A673 (cell line): ENCODE measurements at regions not wholly inside any gene's neighbourhood (a gene's known extent, or its start where the extent isn't known, plus 50 kb on each side); places are given as distances from the start of the nearest gene placed in this dataset.
A peak's percentile ranks its signal among the peaks of the same experiment; 100 is the strongest.
"Not testable (repeated sequence)": the region's sequence is repeated elsewhere in the genome, so short reads cannot be mapped to it uniquely, and the experiment has no call there.

Experiments
- BruUV-seq: library from RNA; stranded (reverse); fragments of 400-500 nt; replicated peaks from 2 replicates; lab custom pipeline; 2021; lab: Mats Ljungman, UMichigan
- CTCF ChIA-PET: fragments of 300-600 bp; sonication (Branson Sonifier 250); formaldehyde crosslinking; loops from one replicate; lab custom pipeline; 2022; ENCODE audit warnings: antibody characterized with exemption; lab: Charles Lee
- POLR2A ChIA-PET: fragments of 300-600 bp; sonication (Branson Sonifier 250); formaldehyde crosslinking; loops from one replicate; lab custom pipeline; 2022; ENCODE audit warnings: antibody characterized with exemption; ENCODE audit not compliant: low non-redundant PET; lab: Charles Lee
- DNase-seq: peaks from one replicate; pipeline ENCODE4 v3.0.0-alpha.2; 2015; ENCODE audit warnings: low spot score
- H3K27ac ChIP-seq: fragments of 200-600 bp; sonication (generic); 2 replicates; pipeline ENCODE4 v1.5.1; 2016; ENCODE audit warnings: mixed run types, low read depth, mild to moderate bottlenecking, mixed read lengths, antibody characterized with exemption, low read length; ENCODE audit not compliant: poor library complexity, severe bottlenecking
- H3K27me3 ChIP-seq: fragments of 200-600 bp; sonication (generic); replicated peaks from 2 replicates; pipeline ENCODE4 v1.6.1; 2017; ENCODE audit warnings: mixed run types, low read depth, mild to moderate bottlenecking, mixed read lengths, antibody characterized with exemption, low read length; ENCODE audit not compliant: insufficient read depth, poor library complexity
- H3K36me3 ChIP-seq: fragments of 200-600 bp; sonication (generic); 2 replicates; pipeline ENCODE4 v1.6.1; 2016; ENCODE audit warnings: mixed run types, mild to moderate bottlenecking, mixed read lengths, antibody characterized with exemption, low read length; ENCODE audit not compliant: insufficient read depth, poor library complexity, severe bottlenecking
- H3K4me1 ChIP-seq: fragments of 200-600 bp; sonication (generic); 2 replicates; pipeline ENCODE4 v1.6.1; 2017; ENCODE audit warnings: mixed run types, mild to moderate bottlenecking, mixed read lengths, antibody characterized with exemption, low read length; ENCODE audit not compliant: insufficient read depth, poor library complexity, severe bottlenecking
- H3K4me3 ChIP-seq: fragments of 200-600 bp; sonication (generic); 2 replicates; pipeline ENCODE4 v1.5.1; 2016; ENCODE audit warnings: low read depth, mixed run types, mild to moderate bottlenecking, mixed read lengths, low read length; ENCODE audit not compliant: poor library complexity, severe bottlenecking
- H3K9me3 ChIP-seq: fragments of 200-600 bp; sonication (generic); 2 replicates; pipeline ENCODE4 v1.6.1; 2016; ENCODE audit warnings: mixed run types, low read depth, mild to moderate bottlenecking, mixed read lengths, antibody characterized with exemption, low read length; ENCODE audit not compliant: poor library complexity, severe bottlenecking
- EZH2 ChIP-seq: fragments of 200-600 bp; sonication (generic); IDR thresholded peaks from 2 replicates; pipeline ENCODE4 v1.6.1; 2017; ENCODE audit warnings: borderline replicate concordance, low read depth, mild to moderate bottlenecking, mixed read lengths, antibody characterized with exemption, low read length; ENCODE audit not compliant: poor library complexity, severe bottlenecking
- intact Hi-C: fragments of 100-400 bp; cut with micrococcal nuclease; formaldehyde crosslinking; loops from one replicate; pipeline ENCODE4 v1.10.0; 2022; ENCODE audit not compliant: unreplicated experiment
- TF ChIP-seq, protein P1 (sequence below): fragments of 300-800, 200-600 bp; sonication (generic); conservative IDR thresholded peaks from 2 replicates; pipeline ENCODE4 v1.5.1; 2017; ENCODE audit warnings: low read depth, mild to moderate bottlenecking, antibody characterized with exemption, low read length, moderate library complexity, mixed read lengths

DNA sequence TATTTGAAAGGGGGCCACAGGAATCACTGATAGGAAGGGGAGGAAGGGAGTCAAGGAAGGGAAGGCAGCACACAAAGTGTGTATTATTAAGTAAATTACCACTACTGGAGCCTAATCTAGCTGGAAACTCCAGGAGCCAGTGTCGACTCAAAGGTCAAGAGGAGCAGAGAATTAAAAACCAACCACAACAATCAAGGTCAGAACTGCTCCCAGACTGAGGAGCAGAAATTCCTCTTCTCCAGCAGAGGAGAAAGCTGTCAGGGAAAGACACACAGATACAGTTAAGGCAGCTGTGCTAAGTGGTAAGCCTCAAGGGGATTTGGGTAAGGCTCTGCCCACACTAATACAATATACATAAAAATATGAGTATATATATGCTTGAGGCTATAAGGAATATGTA, 87.5 kb upstream of the PTPN13 start:
- no peaks in the 10 kb centered on the region for H3K9me3 ChIP-seq
- no peaks in the 10 kb centered on the region for H3K27me3 ChIP-seq
- no TSS peak for BruUV-seq
- peak overlapping the region; percentile 37 for H3K27ac ChIP-seq
- no peak overlapping the region for H3K4me3 ChIP-seq
- H3K4me1 ChIP-seq, result peaks cover 13% of the 10 kb centered on the region
- ChIA-PET CTCF (no interaction called here), POLR2A (no interaction called here)
- intact Hi-C loops, result no loop called here
- no peaks in the 10 kb centered on the region for H3K36me3 ChIP-seq
- no peak for DNase-seq
- TF ChIP-seq, protein P1, sequence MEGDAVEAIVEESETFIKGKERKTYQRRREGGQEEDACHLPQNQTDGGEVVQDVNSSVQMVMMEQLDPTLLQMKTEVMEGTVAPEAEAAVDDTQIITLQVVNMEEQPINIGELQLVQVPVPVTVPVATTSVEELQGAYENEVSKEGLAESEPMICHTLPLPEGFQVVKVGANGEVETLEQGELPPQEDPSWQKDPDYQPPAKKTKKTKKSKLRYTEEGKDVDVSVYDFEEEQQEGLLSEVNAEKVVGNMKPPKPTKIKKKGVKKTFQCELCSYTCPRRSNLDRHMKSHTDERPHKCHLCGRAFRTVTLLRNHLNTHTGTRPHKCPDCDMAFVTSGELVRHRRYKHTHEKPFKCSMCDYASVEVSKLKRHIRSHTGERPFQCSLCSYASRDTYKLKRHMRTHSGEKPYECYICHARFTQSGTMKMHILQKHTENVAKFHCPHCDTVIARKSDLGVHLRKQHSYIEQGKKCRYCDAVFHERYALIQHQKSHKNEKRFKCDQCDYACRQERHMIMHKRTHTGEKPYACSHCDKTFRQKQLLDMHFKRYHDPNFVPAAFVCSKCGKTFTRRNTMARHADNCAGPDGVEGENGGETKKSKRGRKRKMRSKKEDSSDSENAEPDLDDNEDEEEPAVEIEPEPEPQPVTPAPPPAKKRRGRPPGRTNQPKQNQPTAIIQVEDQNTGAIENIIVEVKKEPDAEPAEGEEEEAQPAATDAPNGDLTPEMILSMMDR, result no peak

DNA sequence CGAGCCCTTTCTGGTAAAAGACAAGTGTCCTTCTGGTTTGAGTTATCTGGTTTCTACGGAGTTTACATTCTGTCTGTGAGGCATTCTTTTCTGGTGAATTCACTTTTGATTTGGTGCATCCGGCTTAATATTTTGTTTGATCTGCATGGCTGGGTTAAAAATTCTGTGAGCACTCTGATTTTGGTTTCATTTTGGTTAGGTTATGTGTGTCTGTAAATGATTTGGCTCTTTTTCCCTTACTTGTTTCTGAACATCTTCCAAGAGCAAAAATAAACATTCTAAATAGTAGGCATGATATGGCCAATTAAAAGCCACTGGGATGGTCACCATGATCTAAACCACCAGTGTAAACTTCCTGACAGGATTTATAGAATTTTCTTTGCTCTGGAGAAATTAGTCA, 85.7 kb upstream of the PTPN13 start:
- peak; percentile 42 for DNase-seq

DNA sequence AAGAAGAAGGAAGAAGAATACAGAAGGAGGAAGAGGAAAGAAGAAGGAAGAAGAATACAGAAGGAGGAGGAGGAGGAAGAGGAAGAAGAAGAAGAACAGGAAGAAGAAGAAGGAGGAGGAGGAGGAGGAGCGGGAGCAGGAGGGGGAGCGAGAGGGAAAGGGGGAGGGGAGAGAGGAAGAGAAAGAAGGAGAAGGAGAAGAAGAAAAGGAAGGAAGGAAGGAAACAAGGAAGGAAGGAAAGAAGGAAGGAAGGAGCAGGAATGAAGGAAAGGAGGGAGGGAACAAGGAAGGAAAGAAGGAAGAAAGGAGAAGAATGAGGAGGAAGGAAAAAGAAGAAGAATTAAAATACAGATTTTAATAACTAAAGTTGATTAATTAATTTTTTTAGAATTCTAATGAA, 82.5 kb upstream of the PTPN13 start:
- POLR2A ChIA-PET, result no interaction called here

More for the DNA sequence above, 85.7 kb upstream of the PTPN13 start:
- peak overlapping the region; percentile 66 for H3K27ac ChIP-seq
- intact Hi-C loops, result no loop called here
- H3K36me3 ChIP-seq, result no peaks in the 10 kb centered on the region
- H3K9me3 ChIP-seq, result peaks cover under 1% of the 10 kb centered on the region
- TF ChIP-seq EZH2, result no peak
- CTCF ChIA-PET, result no interaction called here
- H3K27me3 ChIP-seq, result no peaks in the 10 kb centered on the region
- H3K4me3 ChIP-seq, result no peak overlapping the region
- POLR2A ChIA-PET, result no interaction called here
- no TSS peak for BruUV-seq
- H3K4me1 ChIP-seq, result peaks cover 12% of the 10 kb centered on the region

DNA sequence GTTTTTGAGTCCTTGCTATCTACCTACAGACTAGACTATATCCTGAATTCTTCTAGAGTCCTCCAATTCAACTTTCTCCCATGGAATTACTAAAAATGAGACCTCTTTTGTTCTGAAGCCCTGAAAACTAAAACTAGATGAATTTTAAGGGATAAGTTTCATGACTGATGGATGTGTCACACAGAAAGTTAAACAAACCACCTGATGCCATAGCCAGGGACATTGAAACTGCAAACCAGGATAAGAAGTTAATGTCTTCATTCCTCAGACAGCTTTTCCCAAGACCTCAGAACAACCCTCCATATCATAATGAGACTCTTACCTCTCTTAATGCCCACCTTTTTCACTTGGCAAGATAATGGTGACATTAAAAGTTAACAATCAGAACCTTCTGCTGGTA, 81.5 kb upstream of the PTPN13 start:
- CTCF ChIA-PET, result no interaction called here
- Histone ChIP-seq H3K27ac (no peak overlapping the region), H3K9me3 (peaks cover 5% of the 10 kb centered on the region), H3K27me3 (no peaks in the 10 kb centered on the region), H3K4me1 (no peaks in the 10 kb centered on the region), H3K4me3 (no peak overlapping the region), H3K36me3 (no peaks in the 10 kb centered on the region)
- BruUV-seq, result no TSS peak
- TF ChIP-seq, protein P1, result no peak
- no peak for TF ChIP-seq EZH2
- POLR2A ChIA-PET, result no interaction called here
- no peak for DNase-seq
- intact Hi-C loops, result no loop called here

More for the DNA sequence above, 82.5 kb upstream of the PTPN13 start:
- DNase-seq, result no peak
- TF ChIP-seq EZH2, result no peak
- TF ChIP-seq, protein P1, result no peak
- Histone ChIP-seq H3K9me3 (peaks cover 5% of the 10 kb centered on the region), H3K4me3 (no peak overlapping the region), H3K36me3 (no peaks in the 10 kb centered on the region), H3K27me3 (no peaks in the 10 kb centered on the region), H3K4me1 (peaks cover 4% of the 10 kb centered on the region), H3K27ac (no peak overlapping the region)
- no TSS peak for BruUV-seq
- intact Hi-C loops, result no loop called here
- CTCF ChIA-PET, result no interaction called here

DNA sequence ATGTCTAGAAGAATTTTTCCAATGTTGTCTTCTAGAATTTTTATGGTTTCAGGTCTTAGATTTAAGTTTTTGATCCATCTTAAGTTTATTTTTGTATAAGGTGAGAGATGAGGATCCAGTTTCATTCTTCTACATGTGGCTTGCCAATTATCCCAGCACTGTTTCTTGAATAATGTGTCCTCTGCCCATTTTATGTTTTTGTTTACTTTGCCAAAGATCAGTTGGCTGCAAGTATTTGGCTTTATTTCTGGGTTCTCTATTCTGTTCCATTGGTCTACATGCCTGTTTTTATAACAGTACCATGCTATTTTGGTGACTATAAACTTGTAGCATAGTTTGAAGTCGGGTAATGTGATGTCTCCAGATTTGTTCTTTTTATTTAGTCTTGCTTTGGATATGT, 78.2 kb upstream of the PTPN13 start:
- DNase-seq, H3K27me3 ChIP-seq, H3K27ac ChIP-seq, CTCF ChIA-PET, H3K36me3 ChIP-seq, POLR2A ChIA-PET, H3K4me1 ChIP-seq, H3K4me3 ChIP-seq, intact Hi-C loops, BruUV-seq: not testable (repeated sequence)
- H3K9me3 ChIP-seq, result peaks cover 15% of the 10 kb centered on the region
